ENCODE measurements at regions not wholly inside any gene's neighbourhood (a gene's known extent, or its start where the extent isn't known, plus 50 kb on each side); places are given as distances from the start of the nearest gene placed in this dataset.

DNA sequence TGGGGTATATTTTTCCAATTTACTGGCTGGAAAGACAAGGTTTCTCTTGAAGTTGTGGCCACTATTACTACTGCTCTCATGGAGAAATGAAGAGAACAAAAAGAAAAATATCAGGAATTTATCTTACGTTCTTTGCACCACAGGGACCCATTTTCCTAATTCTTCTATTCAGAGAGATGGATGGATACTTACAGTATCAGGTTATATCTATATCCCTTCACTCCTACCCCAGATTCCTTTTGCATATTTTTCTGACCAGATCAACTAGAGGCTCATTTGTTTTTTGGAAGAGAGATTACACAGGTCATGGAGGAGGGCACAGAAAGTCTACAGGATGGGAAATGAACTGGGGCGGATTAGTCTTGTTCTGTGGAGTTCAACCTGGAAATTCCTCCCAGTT lies 277.2 kb upstream of the VLDLR start:
- DNase-seq (ENCODE audit: low read depth in 2 of 2) = peak in 1 of 2 donors; percentile 34
- H3K4me1 ChIP-seq (ENCODE audit: control insufficient read depth, extremely low read depth, insufficient read depth, low read length) = no peaks in the 10 kb centered on the region
- H2AFZ ChIP-seq (ENCODE audit: low read length) = no peak overlapping the region
- TF ChIP-seq EZH2 (IDR thresholded peaks at IDR 0.05; ENCODE audit: low read length, missing control alignments) (no peak), CTCF (conservative IDR thresholded peaks at IDR 0.05 in 1 of 2, IDR thresholded peaks at IDR 0.05 in 1 of 2; ENCODE audit: low read depth in 1 of 2, low read length in 2 of 2) (no peak)
- no peak overlapping the region for H3K27ac ChIP-seq (ENCODE audit: insufficient read depth, low read length)
- no peaks in the 10 kb centered on the region for H4K20me1 ChIP-seq (ENCODE audit: control insufficient read depth, extremely low read depth, insufficient read depth, low read length)
- H3K4me3 ChIP-seq (replicated peaks in 1 of 4; ENCODE audit: control extremely low read depth in 1 of 4, insufficient read depth in 1 of 4, low read depth in 3 of 4, low read length in 4 of 4) = no peak overlapping the region
- no peaks in the 10 kb centered on the region for H3K9me3 ChIP-seq (ENCODE audit: control insufficient read depth, insufficient read depth, low read depth, low read length)
- H3K9ac ChIP-seq (ENCODE audit: insufficient read depth, low read length) = no peak overlapping the region
- no peak overlapping the region for H3K4me2 ChIP-seq (ENCODE audit: extremely low read depth, insufficient read depth, low read length)
- H3K36me3 ChIP-seq (ENCODE audit: control insufficient read depth, insufficient read depth, low read length) = no peaks in the 10 kb centered on the region
- no peaks in the 10 kb centered on the region for H3K79me2 ChIP-seq (ENCODE audit: control insufficient read depth, insufficient read depth, low read length)
- no peaks in the 10 kb centered on the region for H3K27me3 ChIP-seq (ENCODE audit: control insufficient read depth, insufficient read depth, low read length)

- Histone ChIP-seq H3K36me3 (ENCODE audit: control insufficient read depth, insufficient read depth, low read length) (no peaks in the 10 kb centered on the region), H3K27ac (ENCODE audit: insufficient read depth, low read length) (no peak overlapping the region), H3K4me2 (ENCODE audit: extremely low read depth, insufficient read depth, low read length) (no peak overlapping the region), H3K9ac (ENCODE audit: insufficient read depth, low read length) (no peak overlapping the region), H3K4me1 (ENCODE audit: control insufficient read depth, extremely low read depth, insufficient read depth, low read length) (no peaks in the 10 kb centered on the region), H3K4me3 (replicated peaks in 1 of 4; ENCODE audit: control extremely low read depth in 1 of 4, insufficient read depth in 1 of 4, low read depth in 3 of 4, low read length in 4 of 4) (no peak overlapping the region), H3K79me2 (ENCODE audit: control insufficient read depth, insufficient read depth, low read length) (no peaks in the 10 kb centered on the region), H3K27me3 (ENCODE audit: control insufficient read depth, insufficient read depth, low read length) (no peaks in the 10 kb centered on the region), H2AFZ (ENCODE audit: low read length) (no peak overlapping the region), H4K20me1 (ENCODE audit: control insufficient read depth, extremely low read depth, insufficient read depth, low read length) (no peaks in the 10 kb centered on the region), H3K9me3 (ENCODE audit: control insufficient read depth, insufficient read depth, low read depth, low read length) (no peaks in the 10 kb centered on the region)
- no peak for DNase-seq (ENCODE audit: low read depth in 2 of 2)
- TF ChIP-seq EZH2 (IDR thresholded peaks at IDR 0.05; ENCODE audit: low read length, missing control alignments) (no peak), CTCF (conservative IDR thresholded peaks at IDR 0.05 in 1 of 2, IDR thresholded peaks at IDR 0.05 in 1 of 2; ENCODE audit: low read depth in 1 of 2, low read length in 2 of 2) (no peak)
Observed at GRCh38 chr9:2345013-2345412, 276.6 kb upstream of the VLDLR start.

GRCh38 chr9:2346277-2346913 lies 275.2 kb upstream of the VLDLR start:
- H3K79me2 ChIP-seq (ENCODE audit: control insufficient read depth, insufficient read depth, low read length) = no peaks in the 10 kb centered on the region
- no peak overlapping the region for H3K9ac ChIP-seq (ENCODE audit: insufficient read depth, low read length)
- no peak overlapping the region for H3K4me2 ChIP-seq (ENCODE audit: extremely low read depth, insufficient read depth, low read length)
- no peak for DNase-seq (ENCODE audit: low read depth in 2 of 2)
- no peaks in the 10 kb centered on the region for H3K27me3 ChIP-seq (ENCODE audit: control insufficient read depth, insufficient read depth, low read length)
- H3K4me1 ChIP-seq (ENCODE audit: control insufficient read depth, extremely low read depth, insufficient read depth, low read length) = no peaks in the 10 kb centered on the region
- no peaks in the 10 kb centered on the region for H3K9me3 ChIP-seq (ENCODE audit: control insufficient read depth, insufficient read depth, low read depth, low read length)
- H3K4me3 ChIP-seq (replicated peaks in 1 of 4; ENCODE audit: control extremely low read depth in 1 of 4, insufficient read depth in 1 of 4, low read depth in 3 of 4, low read length in 4 of 4) = no peak overlapping the region
- no peak overlapping the region for H3K27ac ChIP-seq (ENCODE audit: insufficient read depth, low read length)
- TF ChIP-seq EZH2 (IDR thresholded peaks at IDR 0.05; ENCODE audit: low read length, missing control alignments) (no peak), CTCF (conservative IDR thresholded peaks at IDR 0.05 in 1 of 2, IDR thresholded peaks at IDR 0.05 in 1 of 2; ENCODE audit: low read depth in 1 of 2, low read length in 2 of 2) (no peak)
- no peaks in the 10 kb centered on the region for H3K36me3 ChIP-seq (ENCODE audit: control insufficient read depth, insufficient read depth, low read length)
- no peak overlapping the region for H2AFZ ChIP-seq (ENCODE audit: low read length)
- no peaks in the 10 kb centered on the region for H4K20me1 ChIP-seq (ENCODE audit: control insufficient read depth, extremely low read depth, insufficient read depth, low read length)

All from fibroblast of lung (primary cell).